NOMO-1 (cell line): ENCODE measurements at regions not wholly inside any gene's neighbourhood (a gene's known extent, or its start where the extent isn't known, plus 50 kb on each side); places are given as distances from the start of the nearest gene placed in this dataset.
A peak's percentile ranks its signal among the peaks of the same experiment; 100 is the strongest.

Source experiments
- DNase-seq, 2 experiments: peaks; one replicate each; lab custom pipeline; 2025; ENCODE audit not compliant: unreplicated experiment in 2 of 2; lab: John Stamatoyannopoulos, UW

- no peak for DNase-seq
Measured at GRCh38 chr9:127553793-127554192, 58.3 kb upstream of the STXBP1 start.

GRCh38 chr9:127554966-127555839 is 56.9 kb upstream of the STXBP1 start:
- DNase-seq = no peak

GRCh38 chr9:127555840-127556820 is 55.9 kb upstream of the STXBP1 start:
- DNase-seq = peak; percentile 89 to 91

- no peak for DNase-seq
Measured at GRCh38 chr9:127556871-127557270, 55.2 kb upstream of the STXBP1 start.

- DNase-seq = no peak
Measured at GRCh38 chr9:127557466-127557869, 54.6 kb upstream of the STXBP1 start.

GRCh38 chr9:127557998-127558546 is 54.0 kb upstream of the STXBP1 start:
- no peak for DNase-seq

- DNase-seq = no peak
Measured at GRCh38 chr9:127558581-127559246, 53.4 kb upstream of the STXBP1 start.

GRCh38 chr9:127559247-127559680 is 52.8 kb upstream of the STXBP1 start:
- DNase-seq = no peak

GRCh38 chr9:127561491-127562278 is 50.4 kb upstream of the STXBP1 start:
- DNase-seq = peak; percentile 71 to 74
